Choroid plexus epithelial cell (primary cell): ENCODE measurements at regions not wholly inside any gene's neighbourhood (a gene's known extent, or its start where the extent isn't known, plus 50 kb on each side); places are given as distances from the start of the nearest gene placed in this dataset.

ENCODE experiments used
- DNase-seq: peaks from one replicate; pipeline ENCODE4 v3.0.0-alpha.2; 2010; ENCODE audit warnings: low read depth
- H3K4me3 ChIP-seq: 2 replicates; pipeline ENCODE4 v1.5.1; 2011; ENCODE audit warnings: low read depth, mild to moderate bottlenecking, control low read depth, low read length, moderate library complexity
- TF ChIP-seq, protein P1 (sequence below): conservative IDR thresholded peaks from 2 replicates; pipeline ENCODE4 v1.5.1; 2011; ENCODE audit warnings: low read depth, mild to moderate bottlenecking, control low read depth, inconsistent platforms, low read length, moderate library complexity

DNA sequence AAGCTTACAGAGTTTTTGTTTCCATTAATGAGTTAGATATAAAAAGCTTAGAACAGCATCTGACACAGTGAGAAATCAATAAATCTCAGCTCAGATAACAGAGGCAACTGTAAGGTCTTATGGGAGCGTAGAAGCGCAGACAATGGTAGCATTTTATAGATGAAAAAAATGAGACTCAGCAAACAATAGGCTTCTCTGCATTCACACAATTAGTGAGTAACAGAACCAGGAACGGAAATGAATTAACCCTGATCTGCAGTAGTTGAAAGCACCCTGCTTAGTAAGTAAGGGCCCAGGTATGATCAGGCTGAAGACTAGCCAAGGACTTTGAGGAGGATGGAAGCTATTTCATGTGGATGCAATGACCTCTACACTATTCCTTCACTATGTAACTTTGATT, 147.2 kb upstream of the EYA4 start:
- DNase-seq: no peak
- no peak overlapping the region for H3K4me3 ChIP-seq
- TF ChIP-seq, protein P1, sequence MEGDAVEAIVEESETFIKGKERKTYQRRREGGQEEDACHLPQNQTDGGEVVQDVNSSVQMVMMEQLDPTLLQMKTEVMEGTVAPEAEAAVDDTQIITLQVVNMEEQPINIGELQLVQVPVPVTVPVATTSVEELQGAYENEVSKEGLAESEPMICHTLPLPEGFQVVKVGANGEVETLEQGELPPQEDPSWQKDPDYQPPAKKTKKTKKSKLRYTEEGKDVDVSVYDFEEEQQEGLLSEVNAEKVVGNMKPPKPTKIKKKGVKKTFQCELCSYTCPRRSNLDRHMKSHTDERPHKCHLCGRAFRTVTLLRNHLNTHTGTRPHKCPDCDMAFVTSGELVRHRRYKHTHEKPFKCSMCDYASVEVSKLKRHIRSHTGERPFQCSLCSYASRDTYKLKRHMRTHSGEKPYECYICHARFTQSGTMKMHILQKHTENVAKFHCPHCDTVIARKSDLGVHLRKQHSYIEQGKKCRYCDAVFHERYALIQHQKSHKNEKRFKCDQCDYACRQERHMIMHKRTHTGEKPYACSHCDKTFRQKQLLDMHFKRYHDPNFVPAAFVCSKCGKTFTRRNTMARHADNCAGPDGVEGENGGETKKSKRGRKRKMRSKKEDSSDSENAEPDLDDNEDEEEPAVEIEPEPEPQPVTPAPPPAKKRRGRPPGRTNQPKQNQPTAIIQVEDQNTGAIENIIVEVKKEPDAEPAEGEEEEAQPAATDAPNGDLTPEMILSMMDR: no peak

DNA sequence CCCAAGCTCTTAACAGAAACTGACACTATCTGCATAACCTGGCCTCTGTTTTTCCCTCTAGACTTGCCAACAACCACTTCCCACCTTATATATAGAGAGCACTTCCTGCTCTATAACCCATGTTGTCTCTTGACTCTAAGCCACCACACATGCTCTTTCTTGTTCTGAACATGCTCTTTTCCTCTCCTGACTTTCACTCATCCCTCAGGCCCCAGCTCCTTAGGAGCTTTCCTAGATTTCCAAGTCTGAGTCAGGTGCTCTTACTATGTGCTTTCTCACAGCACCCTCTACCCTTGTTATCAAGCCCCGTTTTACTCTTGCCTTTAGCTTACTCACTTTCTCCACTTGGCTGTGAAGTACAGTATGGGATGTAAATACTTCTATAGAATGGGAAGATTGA, 143.9 kb upstream of the EYA4 start:
- no peak overlapping the region for H3K4me3 ChIP-seq
- DNase-seq: no peak
- TF ChIP-seq, protein P1: no peak

DNA sequence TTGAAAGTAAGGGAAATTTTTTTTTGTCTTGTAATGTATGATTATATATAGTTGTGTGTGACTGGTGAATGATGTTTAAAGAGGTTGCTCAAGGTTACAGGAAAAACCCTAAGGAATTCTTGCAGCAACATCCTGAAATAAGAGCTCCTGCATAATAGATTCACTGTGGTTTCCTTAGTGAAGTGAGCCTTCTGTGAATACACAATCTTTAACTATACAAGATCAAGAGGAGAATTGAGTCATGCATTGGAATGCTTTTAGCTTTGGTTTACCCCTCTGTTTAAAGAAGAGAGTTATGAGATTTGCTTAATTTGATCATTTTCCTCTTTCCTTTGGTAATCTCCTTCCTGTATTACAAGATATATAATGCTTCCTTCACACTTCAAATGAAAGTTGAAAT, 141.6 kb upstream of the EYA4 start:
- TF ChIP-seq, protein P1: no peak
- DNase-seq: peak; percentile 96

DNA sequence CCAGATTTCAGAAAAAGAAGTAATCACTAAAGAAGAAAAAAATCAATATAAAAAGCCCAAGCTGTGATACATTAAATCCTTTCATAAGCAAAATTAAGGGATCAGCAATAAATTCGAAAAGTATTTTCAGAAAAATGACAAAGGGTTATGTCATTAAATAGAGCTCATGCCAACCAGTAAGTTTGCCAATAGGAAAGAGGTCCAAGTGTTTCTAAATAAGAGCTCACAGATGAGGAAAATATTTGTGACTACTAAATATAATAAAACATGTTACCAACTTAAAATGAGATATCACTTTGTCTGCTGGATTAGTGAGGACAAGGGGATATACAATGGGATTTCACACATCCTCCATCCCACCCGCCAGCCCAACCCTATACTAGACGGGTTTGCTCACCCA, 140.3 kb upstream of the EYA4 start:
- TF ChIP-seq, protein P1: no peak
- H3K4me3 ChIP-seq: no peak overlapping the region
- no peak for DNase-seq

More for the DNA sequence above, 141.6 kb upstream of the EYA4 start:
- no peak overlapping the region for H3K4me3 ChIP-seq

DNA sequence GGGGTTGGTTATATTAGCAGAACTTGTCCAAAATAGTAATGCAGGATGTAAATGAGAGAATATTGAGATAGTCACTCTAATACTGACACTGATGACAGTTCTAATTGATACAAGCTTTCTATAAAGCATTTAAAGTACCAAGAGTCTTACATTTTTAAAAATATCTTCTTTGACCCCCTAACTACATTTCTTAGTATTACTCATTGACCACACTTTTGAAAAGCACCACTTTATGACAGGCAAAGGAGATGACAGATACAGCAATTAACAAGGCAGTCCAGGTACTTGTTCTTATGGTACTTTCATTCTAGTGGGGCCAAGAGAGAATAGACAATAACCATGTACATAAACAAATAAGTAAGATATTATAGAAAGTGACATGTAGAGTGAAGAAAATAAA, 139.4 kb upstream of the EYA4 start:
- TF ChIP-seq, protein P1: no peak
- DNase-seq: peak; percentile 15
- no peak overlapping the region for H3K4me3 ChIP-seq

DNA sequence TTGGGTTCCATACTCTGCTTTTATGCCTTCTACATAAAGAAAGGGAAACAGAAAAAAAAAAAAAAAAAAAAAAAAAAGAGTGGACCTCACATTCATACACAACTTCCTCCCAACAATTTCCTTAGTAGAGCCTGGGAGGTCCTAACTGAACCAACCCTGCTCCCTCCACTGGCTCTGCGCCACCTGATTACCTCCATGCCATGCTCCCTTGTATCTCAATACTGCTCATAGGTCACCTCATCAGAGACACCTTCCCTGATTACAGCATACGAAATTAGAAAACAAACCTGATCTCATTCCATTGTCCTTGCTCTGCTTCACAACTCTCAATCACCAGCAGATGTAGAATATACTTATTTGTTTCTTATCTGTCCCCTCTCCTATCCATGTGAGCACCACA, 134.2 kb upstream of the EYA4 start:
- TF ChIP-seq, protein P1: no peak
- DNase-seq: no peak
- no peak overlapping the region for H3K4me3 ChIP-seq

DNA sequence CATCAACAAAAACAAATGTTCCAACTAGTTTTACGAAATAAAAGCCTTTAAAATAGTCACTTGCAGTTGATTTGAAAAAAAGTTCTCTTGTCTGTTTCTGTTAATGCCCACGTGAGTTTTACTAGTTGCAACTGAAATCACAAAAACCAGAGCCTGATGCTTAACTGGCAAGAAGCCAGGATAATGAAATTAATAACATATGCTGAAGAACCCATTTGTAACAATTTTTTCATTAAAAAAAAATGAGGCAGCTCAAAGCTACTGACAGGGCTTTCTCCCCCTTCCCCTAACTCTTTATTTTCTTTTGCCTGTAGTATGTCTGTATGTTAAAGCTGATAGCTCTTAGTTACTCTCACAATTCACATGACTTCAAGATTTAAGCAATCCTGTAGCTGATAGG, 132.7 kb upstream of the EYA4 start:
- H3K4me3 ChIP-seq: no peak overlapping the region
- TF ChIP-seq, protein P1: no peak
- peak; percentile 34 for DNase-seq
